ENCODE measurements at regions not wholly inside any gene's neighbourhood (a gene's known extent, or its start where the extent isn't known, plus 50 kb on each side); places are given as distances from the start of the nearest gene placed in this dataset.

- Histone ChIP-seq H3K4me3 (ENCODE audit: low read depth, low read length) (no peak overlapping the region), H3K27ac (no peak overlapping the region), H3K27me3 (replicated peaks) (no peaks in the 10 kb centered on the region), H3K36me3 (replicated peaks) (no peaks in the 10 kb centered on the region)
- no peak for DNase-seq
- in situ Hi-C loops (cut with HindIII; ENCODE audit: low pct_ligation_motif_present, low sequenced_read_pairs): no loop called here
- TF ChIP-seq, protein P1, sequence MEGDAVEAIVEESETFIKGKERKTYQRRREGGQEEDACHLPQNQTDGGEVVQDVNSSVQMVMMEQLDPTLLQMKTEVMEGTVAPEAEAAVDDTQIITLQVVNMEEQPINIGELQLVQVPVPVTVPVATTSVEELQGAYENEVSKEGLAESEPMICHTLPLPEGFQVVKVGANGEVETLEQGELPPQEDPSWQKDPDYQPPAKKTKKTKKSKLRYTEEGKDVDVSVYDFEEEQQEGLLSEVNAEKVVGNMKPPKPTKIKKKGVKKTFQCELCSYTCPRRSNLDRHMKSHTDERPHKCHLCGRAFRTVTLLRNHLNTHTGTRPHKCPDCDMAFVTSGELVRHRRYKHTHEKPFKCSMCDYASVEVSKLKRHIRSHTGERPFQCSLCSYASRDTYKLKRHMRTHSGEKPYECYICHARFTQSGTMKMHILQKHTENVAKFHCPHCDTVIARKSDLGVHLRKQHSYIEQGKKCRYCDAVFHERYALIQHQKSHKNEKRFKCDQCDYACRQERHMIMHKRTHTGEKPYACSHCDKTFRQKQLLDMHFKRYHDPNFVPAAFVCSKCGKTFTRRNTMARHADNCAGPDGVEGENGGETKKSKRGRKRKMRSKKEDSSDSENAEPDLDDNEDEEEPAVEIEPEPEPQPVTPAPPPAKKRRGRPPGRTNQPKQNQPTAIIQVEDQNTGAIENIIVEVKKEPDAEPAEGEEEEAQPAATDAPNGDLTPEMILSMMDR (IDR thresholded peaks at IDR 0.05; ENCODE audit: low read depth, low read length, missing control alignments): no peak
Observed at GRCh38 chr1:30126848-30127247, 596.5 kb downstream of the MATN1 start.

DNA sequence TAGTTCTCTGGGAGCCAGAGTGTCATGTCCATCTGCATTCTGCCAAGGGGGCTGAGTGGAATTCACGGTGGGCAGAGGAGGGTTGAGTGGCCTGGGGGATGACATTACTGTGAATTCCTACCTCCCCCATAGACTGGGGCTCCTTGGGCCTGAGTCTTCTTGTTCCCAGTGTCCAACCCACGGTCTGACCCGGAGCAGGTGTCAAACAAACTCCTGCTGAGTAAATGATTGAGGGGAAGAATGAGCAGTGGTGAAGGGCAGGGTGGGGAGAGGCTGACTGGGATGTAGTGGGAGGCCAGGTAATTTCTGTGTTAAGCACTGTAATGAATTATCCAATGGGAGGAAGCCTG is 597.6 kb downstream of the MATN1 start:
- Histone ChIP-seq H3K27ac (no peak overlapping the region), H3K36me3 (replicated peaks) (no peaks in the 10 kb centered on the region), H3K4me3 (ENCODE audit: low read depth, low read length) (no peak overlapping the region), H3K27me3 (replicated peaks) (no peaks in the 10 kb centered on the region)
- in situ Hi-C loops (cut with HindIII; ENCODE audit: low pct_ligation_motif_present, low sequenced_read_pairs): no loop called here
- no peak for DNase-seq
- TF ChIP-seq, protein P1 (IDR thresholded peaks at IDR 0.05; ENCODE audit: low read depth, low read length, missing control alignments): no peak

GRCh38 chr1:30125021-30125820 is 598.2 kb downstream of the MATN1 start:
- in situ Hi-C loops (cut with HindIII; ENCODE audit: low pct_ligation_motif_present, low sequenced_read_pairs): no loop called here
- TF ChIP-seq, protein P1 (IDR thresholded peaks at IDR 0.05; ENCODE audit: low read depth, low read length, missing control alignments): no peak
- no peak overlapping the region for H3K4me3 ChIP-seq (ENCODE audit: low read depth, low read length)
- H3K27me3 ChIP-seq (replicated peaks): no peaks in the 10 kb centered on the region
- DNase-seq: no peak
- no peaks in the 10 kb centered on the region for H3K36me3 ChIP-seq (replicated peaks)
- H3K27ac ChIP-seq: no peak overlapping the region

GRCh38 chr1:30123896-30124295 is 599.5 kb downstream of the MATN1 start:
- no peaks in the 10 kb centered on the region for H3K36me3 ChIP-seq (replicated peaks)
- H3K27me3 ChIP-seq (replicated peaks): no peaks in the 10 kb centered on the region
- TF ChIP-seq, protein P1 (IDR thresholded peaks at IDR 0.05; ENCODE audit: low read depth, low read length, missing control alignments): no peak
- no peak for DNase-seq
- no peak overlapping the region for H3K4me3 ChIP-seq (ENCODE audit: low read depth, low read length)
- in situ Hi-C loops (cut with HindIII; ENCODE audit: low pct_ligation_motif_present, low sequenced_read_pairs): no loop called here
- no peak overlapping the region for H3K27ac ChIP-seq

GRCh38 chr1:30123036-30123435 is 600.3 kb downstream of the MATN1 start:
- no peak for DNase-seq
- TF ChIP-seq, protein P1 (IDR thresholded peaks at IDR 0.05; ENCODE audit: low read depth, low read length, missing control alignments): no peak
- no peak overlapping the region for H3K27ac ChIP-seq
- in situ Hi-C loops (cut with HindIII; ENCODE audit: low pct_ligation_motif_present, low sequenced_read_pairs): no loop called here
- H3K36me3 ChIP-seq (replicated peaks): no peaks in the 10 kb centered on the region
- H3K27me3 ChIP-seq (replicated peaks): no peaks in the 10 kb centered on the region
- no peak overlapping the region for H3K4me3 ChIP-seq (ENCODE audit: low read depth, low read length)
